ENCODE measurements at regions not wholly inside any gene's neighbourhood (a gene's known extent, or its start where the extent isn't known, plus 50 kb on each side); places are given as distances from the start of the nearest gene placed in this dataset.

DNA sequence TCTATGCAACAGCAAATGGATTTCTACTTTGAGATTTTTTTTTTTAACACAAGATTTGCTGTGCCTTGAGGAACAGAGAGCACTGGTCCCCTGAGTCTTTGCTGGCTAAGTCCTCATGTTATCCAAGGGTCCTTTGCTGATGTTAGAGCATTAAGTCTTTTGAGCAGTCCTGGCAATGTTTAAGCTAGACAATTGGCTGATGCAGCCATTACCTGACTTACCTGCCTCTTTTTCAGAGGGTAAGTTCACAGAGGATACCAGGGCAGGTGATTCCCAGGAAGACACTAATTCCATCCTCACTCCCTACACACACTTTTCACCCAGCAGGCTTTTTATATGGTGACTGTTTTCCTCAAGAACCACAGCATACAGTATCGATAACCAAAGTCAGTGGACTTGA, 337.7 kb downstream of the HDGFL1 start:
- TF ChIP-seq, protein P1, sequence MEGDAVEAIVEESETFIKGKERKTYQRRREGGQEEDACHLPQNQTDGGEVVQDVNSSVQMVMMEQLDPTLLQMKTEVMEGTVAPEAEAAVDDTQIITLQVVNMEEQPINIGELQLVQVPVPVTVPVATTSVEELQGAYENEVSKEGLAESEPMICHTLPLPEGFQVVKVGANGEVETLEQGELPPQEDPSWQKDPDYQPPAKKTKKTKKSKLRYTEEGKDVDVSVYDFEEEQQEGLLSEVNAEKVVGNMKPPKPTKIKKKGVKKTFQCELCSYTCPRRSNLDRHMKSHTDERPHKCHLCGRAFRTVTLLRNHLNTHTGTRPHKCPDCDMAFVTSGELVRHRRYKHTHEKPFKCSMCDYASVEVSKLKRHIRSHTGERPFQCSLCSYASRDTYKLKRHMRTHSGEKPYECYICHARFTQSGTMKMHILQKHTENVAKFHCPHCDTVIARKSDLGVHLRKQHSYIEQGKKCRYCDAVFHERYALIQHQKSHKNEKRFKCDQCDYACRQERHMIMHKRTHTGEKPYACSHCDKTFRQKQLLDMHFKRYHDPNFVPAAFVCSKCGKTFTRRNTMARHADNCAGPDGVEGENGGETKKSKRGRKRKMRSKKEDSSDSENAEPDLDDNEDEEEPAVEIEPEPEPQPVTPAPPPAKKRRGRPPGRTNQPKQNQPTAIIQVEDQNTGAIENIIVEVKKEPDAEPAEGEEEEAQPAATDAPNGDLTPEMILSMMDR (IDR thresholded peaks at IDR 0.05; ENCODE audit: poor library complexity) = no peak
- TF ChIP-seq EZH2phosphoT487 (IDR thresholded peaks at IDR 0.05; ENCODE audit: low read depth, severe bottlenecking, unreplicated experiment) = no peak
- no peak for TF ChIP-seq EZH2 (IDR thresholded peaks at IDR 0.05; ENCODE audit: borderline replicate concordance)
